Uterus (tissue), 2 donors: ENCODE measurements at regions not wholly inside any gene's neighbourhood (a gene's known extent, or its start where the extent isn't known, plus 50 kb on each side); places are given as distances from the start of the nearest gene placed in this dataset.

Experiments
- POLR2A ChIP-seq, 2 donors: fragments of 450-650 bp; IDR thresholded peaks; one replicate each; pipeline ENCODE4 v1.6.1; 2016; ENCODE audit warnings: antibody characterized with exemption in 2 of 2, mild to moderate bottlenecking in 1 of 2, moderate library complexity in 1 of 2
- TF ChIP-seq, protein P1 (sequence below), 4 experiments: fragments of 200-600 bp in 2 of 4; fragments of 450-650 bp in 2 of 4; sonication (generic) in 2 of 4; IDR thresholded peaks; one replicate each; pipeline ENCODE4 v1.5.1; 2016 to 2019; ENCODE audit warnings: antibody characterized with exemption in 4 of 4, mild to moderate bottlenecking in 2 of 4, moderate library complexity in 1 of 4

DNA sequence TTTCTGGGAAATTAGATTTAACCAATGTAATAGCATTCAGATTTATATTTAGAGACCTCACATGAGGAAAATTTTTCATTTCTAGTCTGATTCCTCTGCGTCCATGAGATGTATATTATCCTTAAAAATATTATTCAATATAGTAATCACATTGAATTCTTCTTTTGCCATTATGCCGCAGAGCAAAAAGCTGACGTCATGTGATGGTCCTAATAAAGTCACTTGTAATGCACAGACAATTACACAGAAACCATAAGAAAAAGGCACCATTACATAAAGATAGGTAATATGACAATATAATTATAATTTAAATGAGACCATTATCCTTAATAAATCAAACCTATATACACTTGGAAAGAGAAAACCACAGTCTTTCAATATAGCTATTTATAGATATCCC lies 1021.5 kb downstream of the PCDH9 start:
- TF ChIP-seq, protein P1, sequence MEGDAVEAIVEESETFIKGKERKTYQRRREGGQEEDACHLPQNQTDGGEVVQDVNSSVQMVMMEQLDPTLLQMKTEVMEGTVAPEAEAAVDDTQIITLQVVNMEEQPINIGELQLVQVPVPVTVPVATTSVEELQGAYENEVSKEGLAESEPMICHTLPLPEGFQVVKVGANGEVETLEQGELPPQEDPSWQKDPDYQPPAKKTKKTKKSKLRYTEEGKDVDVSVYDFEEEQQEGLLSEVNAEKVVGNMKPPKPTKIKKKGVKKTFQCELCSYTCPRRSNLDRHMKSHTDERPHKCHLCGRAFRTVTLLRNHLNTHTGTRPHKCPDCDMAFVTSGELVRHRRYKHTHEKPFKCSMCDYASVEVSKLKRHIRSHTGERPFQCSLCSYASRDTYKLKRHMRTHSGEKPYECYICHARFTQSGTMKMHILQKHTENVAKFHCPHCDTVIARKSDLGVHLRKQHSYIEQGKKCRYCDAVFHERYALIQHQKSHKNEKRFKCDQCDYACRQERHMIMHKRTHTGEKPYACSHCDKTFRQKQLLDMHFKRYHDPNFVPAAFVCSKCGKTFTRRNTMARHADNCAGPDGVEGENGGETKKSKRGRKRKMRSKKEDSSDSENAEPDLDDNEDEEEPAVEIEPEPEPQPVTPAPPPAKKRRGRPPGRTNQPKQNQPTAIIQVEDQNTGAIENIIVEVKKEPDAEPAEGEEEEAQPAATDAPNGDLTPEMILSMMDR (IDR thresholded peaks at IDR 0.05): no peak
- TF ChIP-seq POLR2A (IDR thresholded peaks at IDR 0.05): no peak
